HG03432 (cell line): ENCODE measurements at regions not wholly inside any gene's neighbourhood (a gene's known extent, or its start where the extent isn't known, plus 50 kb on each side); places are given as distances from the start of the nearest gene placed in this dataset.

Source experiments
- ATAC-seq: cut with Tn5 transposase; IDR thresholded peaks from one replicate; pipeline ENCODE4 v1.9.1; 2021; ENCODE audit warnings: mild to moderate bottlenecking, moderate library complexity; ENCODE audit not compliant: unreplicated experiment

DNA sequence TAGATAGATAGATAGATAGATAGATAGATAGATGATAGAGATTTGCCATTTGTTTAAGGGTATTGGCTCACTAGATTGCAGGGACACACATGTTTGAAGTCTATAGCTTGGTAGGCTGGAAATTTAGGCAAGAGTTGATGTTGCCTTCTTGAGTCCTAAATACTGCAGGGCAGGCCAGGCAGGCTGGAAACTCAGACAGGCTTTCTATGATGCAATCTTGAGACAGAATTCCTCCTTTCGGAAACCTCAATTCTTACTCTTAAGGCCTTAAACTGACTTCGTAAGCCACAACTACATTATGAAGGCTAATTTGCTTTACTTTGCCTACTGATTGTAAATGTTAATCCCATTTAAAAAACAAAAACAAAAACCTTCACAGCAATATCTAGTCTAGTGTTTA, 322.9 kb upstream of the AKR1E2 start:
- no peak for ATAC-seq

DNA sequence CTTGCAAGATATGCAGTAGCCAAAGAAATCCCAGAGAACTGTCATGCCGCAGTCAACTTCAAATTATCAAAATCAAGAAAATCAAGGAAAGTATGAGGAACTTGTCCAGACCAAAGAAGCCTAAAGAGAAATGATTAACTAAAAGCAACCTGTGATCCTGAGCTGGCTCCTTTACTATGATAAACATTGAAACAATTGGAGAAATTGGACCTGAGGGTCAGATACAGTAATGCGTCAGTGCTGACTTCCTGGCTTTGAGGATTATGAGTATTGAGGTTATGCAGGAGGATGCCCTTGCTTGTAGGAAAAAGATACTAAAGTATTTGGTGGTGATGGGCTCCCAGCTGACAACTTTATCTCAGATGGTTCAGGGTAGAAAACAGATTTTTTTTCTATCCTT, 324.7 kb upstream of the AKR1E2 start:
- ATAC-seq, result no peak

DNA sequence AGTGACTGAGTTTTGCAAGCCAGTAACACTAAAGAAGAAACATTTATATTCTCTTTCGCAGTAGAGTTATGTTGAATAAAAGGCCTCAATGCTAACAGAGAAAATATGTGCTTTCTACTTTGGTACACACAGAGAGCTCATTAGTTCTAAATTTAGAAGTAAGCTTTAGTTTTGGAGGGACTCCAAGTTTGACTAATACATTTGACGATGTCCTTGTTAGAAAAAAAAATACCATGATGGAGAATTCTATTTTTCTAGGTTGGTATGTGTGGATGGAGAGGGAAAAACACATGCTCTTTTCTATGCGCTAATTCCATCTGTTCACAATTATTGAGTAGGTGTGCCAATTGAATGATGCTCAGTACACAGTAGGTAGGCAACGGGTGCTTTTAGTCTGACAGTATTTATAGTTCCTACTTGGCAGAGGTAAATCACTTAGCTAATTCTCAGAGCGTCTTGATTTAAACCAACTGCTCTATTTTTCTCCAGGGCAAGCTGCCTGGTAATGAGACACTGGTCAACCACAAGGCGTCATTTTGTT, 327.2 kb upstream of the AKR1E2 start:
- ATAC-seq, result no peak

DNA sequence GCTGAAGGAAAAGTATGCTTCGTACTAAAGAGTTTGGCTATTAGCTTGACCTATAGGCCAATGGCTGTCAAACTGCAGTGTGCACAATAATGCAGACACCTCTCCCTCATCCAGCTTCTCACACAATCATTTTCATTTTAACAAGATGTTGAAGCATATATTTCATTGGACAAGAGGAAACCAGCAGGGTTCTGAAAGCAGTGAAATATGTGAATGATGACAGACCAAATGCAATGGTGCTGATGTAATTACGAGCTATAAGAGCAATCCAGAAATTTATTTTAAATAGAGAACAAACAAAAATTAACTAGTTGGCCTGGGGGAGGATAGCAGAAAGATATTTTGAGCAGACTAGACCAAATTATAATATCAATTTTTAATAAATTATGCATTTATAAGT, 331.5 kb upstream of the AKR1E2 start:
- no peak for ATAC-seq

DNA sequence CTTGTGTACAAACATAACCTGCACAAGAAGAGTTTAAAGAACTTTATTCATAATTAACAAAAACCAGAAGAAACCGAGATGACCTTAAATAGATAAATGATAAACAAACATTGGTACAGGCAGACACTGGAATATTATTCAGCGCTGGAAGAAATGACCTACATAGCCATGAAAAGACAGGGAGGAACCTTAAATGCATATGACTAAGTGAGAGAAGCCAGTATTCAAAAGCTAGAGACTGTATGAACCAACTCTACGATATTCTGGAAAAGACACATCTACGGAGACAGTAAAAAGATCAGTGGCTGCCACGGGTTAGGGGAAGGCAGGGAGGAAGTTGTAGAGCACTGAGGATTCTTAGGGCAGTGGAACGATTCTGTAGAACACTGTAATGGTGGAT, 333.8 kb upstream of the AKR1E2 start:
- no peak for ATAC-seq

DNA sequence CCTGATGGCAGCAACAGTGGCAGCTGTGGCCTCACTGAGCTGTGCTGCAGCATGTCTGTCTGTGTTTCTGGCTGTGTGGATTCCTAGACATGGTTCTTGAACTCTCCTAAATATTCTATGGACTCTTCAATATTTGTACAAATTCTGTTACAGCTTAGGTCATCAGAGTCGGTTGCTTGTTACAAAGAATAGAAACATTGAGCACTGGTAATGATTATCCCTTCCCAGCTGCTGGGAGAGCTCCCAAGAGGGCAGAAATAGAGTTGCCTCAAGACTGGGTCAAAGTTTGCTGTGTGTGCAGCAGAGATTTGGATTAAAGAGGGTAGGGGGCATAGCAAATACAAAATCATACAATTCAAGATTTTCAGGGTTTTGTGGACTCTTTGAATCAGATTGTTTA, 337.1 kb upstream of the AKR1E2 start:
- ATAC-seq, result no peak

DNA sequence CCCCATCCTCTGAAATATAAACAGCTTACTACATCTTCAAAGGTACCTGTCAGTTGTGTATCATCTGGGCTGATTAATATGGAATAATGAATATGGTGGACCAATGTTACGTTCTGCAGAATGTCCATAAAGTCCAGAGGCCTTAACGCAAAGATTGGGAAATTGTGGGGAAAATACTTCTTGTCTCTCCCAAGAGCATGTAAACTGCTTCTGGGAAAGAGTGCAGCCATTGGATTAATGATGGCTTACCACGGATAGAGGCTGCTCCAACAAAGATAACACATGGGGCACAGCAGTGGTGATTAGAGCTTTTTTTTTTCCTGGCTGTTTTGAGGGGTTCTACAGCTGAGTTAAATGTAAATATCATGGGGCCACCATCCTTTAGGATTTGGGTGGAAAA, 340.4 kb upstream of the AKR1E2 start:
- ATAC-seq, result no peak

DNA sequence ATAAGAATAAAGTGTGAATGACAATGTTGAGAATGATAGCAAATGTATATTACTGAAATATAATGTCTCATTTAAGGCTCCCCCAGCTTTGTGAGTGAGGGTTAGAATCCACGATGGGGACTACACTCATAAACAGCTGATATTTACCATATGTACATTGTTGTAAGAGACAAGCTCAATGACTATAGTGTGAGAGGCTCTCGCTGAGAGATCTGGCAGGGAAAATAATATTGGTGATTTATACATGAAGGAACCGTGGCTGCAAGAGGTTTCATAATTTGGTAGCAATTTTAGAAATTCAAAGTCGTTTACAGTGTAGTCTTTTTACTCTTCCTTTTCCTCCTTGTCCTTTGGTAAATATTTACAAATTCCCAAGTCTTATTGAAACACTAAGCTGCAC, 342.2 kb upstream of the AKR1E2 start:
- no peak for ATAC-seq

DNA sequence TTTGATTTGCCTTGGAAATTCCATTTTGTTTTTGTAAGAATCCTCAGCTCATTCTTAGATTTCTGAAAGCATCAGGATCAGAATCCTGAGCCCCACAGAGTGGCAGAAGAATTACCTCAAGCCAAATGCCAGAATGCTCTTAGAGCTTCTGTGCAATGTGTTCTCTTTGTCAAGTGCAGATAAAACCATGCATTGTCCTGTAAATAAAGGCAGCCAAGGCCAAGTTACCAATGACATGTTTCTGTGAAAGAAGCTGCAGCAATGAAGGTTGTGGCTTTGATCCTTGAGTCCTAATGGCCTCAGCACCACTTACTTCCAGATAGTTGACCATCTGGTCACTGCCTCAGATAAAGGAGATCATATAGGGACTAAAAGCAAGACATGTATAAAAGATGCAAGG, 343.3 kb upstream of the AKR1E2 start:
- ATAC-seq, result no peak

DNA sequence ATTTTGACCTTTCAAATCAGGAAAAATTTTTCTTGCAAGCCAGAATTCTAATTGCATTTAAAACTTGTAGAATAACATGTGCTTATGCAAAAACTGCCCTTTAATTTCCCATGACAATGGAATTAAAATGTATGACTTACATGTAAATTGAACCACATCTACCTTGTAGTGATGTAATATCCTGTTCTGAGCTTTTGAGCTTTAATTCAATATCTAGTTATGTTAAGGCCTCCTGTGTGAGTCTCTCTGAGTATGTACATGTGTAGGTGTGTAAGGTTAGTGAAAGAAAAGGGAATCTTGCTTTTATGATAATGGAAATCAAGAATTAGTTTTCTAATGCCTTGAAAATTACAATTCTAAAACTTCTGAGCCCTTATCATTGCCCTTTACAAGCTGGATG, 344.8 kb upstream of the AKR1E2 start:
- no peak for ATAC-seq

DNA sequence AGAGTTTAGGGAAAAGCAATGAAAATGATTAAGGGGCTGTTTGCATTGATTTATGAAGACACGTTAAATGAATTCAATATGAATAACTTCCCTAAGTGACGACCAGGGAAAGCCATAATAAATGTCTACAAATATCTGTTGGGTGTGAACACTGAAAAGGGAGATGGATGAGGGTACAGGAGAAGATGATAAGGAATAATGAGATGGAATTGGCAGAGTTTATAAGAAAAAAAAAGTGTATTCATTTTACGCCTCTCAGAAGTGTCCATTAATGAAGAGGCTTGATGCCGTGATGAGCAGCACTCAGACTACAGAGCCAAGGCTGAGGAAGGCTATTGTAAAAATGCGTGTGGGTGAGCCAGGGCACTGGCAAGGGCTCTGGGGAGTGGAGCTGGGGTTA, 346.7 kb upstream of the AKR1E2 start:
- no peak for ATAC-seq

DNA sequence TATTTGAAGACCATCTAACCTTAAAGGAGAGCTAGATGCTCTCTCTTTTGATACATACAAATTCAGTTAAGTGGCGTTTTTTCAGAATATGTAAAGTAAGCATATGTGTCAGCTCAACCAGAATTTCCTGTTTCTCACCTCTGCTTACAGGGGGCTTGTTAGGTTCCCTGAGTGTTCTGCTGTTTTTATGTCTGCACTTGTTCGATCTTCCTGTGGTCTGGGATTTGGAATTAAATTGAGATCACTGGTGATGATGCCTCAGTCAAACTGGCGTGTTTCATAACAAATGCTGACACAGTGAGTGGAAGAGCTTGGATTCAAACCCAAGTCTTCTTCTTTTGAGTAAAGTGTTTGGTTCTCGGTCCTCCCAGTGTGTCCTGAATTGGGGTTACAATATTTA, 348.3 kb upstream of the AKR1E2 start:
- no peak for ATAC-seq

DNA sequence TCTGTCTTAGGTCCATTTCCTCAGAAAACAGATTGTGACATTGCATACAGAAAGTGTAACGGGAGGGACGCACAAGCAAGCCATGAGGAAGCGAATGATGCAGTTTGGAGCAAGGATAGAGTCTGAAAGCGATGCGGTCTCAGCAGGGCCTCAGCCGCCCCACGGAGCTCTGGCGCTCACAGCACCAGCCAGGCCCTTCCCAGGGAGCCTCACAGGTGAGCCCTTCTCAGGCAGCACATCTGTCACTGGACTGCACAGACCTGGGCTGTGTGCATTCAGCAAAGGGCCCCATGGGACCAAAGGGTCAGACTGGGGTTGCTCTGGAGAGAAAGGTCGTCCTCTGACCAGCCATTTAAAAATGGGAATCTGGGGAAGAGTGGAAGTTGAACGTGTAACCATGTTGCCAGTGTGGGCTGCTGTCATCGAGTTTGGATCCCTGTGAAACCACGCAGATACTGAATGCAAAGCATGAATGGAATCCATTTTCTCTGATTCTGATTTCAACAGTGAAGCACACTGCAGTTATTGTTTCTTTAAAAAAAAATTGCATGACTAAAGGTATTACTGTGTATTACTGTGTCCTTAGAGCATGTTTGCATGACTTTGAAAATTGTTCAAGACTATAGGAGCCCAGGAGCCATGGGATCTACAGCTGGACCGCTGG, 350.0 kb upstream of the AKR1E2 start:
- no peak for ATAC-seq

DNA sequence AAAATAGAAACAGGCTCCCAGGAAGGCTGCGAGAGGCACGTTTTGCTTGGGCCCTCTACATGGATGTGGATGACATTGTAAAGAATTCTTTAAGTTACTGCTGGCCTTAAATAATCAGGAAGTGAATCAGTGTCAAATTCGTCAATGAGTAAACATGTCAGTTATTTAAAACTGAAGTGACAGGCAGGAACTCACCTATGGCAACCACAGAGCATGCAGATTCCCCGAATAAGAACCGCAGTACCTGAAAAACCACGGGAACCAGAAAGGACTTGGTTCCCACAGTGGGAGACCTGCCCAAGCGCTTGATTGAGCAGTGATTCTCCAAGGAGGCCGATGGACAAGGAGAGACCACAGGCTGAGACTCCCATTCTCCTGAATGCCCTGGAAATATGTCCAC, 351.2 kb upstream of the AKR1E2 start:
- ATAC-seq, result no peak

DNA sequence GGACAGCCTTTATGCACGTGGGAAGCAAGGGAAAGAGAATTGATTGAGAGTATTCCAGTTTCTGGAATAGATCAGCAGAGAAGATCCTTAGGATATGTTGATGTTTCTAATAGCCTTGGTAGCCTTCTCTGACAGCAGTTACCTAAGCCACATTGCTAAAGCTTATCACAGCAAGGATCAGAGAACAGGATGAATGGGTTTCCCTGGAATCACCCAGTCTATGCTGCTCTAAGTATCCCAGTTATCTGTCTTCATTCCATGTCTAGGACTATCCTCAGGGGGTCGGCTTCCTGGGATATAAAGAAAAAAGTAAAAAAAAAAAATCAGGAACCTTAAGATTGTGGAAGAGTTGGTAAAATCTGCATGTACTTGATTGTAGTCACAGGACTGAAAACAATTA, 352.0 kb upstream of the AKR1E2 start:
- ATAC-seq, result no peak

DNA sequence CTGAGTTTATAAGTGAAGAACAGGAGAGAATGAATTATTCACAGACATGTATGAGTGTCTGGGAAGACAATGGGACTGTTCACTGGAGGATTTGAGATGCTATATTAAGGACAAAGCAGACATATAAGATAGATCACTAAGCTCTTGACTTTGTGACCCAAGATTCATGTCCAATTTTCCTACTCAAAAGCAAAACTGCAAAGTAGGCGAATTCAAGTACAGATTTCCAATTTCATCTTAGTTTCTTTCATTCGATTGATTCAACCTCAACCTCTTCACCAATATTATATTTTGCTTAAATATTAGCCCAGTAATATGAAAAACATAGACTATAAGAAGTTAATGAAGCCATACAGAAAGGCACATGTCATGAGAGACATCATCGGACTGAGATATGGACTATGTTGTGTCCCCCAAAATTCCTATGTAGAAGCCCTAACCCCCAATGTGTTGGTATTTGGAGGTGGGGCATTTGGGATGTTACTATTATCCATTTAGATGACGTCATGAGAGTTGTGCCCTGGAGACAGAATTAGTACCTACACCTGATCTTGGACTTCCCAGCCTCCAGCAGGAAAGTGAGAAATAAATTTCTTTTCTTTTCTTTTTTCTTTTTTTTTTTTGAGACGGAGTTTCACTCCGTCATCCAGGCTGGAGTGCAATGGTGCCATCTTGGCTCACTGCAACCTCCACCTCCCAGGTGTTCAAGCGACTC, 353.7 kb upstream of the AKR1E2 start:
- ATAC-seq, result no peak

DNA sequence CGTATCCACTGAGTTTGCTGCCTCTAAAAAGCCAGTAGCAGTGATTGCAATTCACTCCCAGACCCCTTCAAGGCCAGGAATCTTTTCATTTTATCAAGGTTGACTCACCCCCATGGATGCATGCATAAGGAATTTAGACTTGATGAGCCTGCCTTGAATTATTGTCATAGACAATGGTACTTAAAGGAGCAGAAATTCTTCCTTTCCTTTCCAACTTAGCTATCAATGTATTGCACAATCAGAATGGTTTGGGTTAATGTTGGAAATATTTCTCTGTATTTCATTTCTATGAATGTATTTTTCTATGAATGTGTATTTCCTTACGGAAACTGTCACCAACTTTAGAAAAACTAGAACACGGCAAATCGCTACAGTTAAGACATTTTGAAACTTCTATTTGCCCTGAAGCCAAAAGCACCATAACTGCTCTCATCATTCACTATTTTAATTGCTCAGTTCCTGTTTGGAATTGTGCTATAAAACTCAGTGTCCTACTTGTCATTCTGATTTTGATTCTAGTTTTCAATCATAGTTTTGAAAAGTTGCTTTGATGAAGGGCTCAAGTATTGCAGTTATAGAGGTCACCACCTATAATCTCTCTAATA, 355.7 kb upstream of the AKR1E2 start:
- no peak for ATAC-seq

DNA sequence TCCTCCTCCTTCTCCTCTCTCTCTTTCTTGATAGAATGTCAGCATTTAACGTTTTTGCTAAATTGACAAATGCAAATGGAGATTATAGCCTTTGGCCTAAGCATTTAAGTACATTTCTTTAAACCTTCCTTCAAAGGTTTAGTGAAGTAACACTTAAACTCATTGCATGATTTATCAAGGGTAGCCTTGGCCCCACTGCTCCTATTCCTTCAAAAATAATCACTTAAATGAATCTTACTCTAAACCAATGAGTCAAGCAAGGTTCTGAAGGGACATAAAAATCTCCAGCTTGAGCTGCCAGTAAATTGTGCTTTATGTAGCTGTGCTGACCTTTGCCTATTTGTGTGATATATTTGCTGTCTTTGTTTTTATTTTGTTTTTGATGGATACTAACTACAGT, 358.5 kb upstream of the AKR1E2 start:
- ATAC-seq, result no peak

DNA sequence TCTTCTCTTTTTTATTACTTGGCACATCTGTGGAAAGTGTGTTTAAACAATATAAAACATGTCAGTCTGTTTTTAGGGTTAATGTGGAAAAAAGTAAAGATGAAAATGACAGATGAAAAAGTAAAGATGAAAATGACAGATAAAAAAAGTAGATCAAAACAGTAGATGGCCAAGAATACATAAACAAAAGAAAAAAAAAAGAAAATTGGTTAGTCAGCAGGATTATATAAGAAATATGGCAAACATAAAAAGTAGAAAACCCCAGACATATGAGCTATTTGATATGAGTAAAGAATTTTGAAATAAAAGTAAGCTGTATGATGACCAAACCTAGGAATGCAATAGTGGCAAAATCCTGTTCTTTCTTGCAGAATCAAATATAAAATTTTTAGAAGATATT, 365.7 kb upstream of the AKR1E2 start:
- no peak for ATAC-seq

DNA sequence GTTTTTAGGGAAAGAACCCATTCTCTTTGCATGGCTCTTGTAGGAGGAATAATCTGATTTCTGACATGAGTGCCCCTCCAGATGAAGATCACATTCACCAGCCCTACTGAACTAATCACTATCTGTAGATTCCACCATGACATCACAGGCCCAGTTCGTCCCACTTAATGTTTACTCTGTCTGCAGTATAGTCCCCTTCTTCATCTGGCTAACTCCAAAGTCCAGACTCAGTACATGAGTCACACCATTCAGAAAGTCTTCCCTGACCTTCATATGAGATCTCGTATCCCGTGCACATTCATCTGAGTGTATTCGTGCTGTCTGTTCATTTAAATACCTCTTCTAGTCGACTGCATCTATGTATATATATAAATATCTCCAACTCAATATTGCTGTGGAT, 366.5 kb upstream of the AKR1E2 start:
- no peak for ATAC-seq

DNA sequence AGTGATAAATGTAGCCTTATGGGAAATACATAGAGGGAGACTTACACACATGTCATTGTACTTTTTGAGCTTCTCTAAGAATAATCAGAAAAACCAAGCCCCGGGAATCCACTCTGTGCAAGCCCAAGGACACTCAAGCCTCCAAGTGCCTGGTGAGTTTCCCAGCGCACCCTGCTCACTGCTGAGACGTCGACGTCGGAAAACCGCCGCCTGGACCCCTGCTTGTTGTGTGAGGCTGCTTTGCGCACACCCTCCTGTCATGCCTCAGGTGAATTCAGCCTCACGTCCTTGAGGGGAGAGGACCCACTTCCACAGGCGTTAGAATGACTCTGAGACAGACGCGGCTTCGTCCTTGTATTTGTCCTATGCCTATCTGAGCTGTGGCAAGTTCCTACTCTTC, 368.4 kb upstream of the AKR1E2 start:
- no peak for ATAC-seq

DNA sequence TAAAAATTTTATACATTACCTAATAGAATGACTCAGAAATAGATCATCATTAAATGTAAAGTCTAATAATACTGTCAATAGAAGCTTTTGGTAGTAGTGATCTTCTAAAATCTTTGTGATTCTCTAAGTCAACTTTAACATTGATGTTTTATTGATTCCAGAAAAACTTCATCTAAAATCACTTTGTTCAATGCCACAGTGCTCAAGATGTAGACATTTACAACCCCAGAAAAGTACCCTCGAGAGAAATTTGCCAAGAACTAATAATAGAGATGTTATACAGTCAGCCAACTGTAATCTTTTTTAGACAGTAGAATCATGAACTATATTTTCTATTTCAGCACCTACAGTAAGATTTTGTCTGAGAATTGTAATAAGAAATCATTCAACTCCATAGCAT, 369.2 kb upstream of the AKR1E2 start:
- ATAC-seq, result no peak
